ENCODE measurements at regions not wholly inside any gene's neighbourhood (a gene's known extent, or its start where the extent isn't known, plus 50 kb on each side); places are given as distances from the start of the nearest gene placed in this dataset.

DNA sequence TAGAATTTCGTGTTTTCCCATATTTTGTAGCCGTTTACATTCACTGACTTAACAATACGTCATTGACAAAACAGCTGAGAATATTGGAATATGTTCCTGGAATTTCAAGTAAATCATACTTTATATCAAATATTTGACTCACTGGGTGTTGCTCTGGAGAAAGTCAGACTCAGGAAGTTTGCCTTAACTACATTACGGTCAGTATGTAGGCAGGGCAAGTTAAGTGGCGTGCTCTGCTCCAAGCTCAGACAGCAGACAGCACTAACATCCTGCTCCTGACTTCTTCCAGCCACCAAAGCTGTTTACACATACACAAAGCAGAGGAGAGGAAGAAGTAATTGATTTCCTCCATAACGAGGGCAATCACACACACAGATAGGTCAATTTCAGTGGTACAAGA is 414.6 kb downstream of the LRRIQ3 start:
- in situ Hi-C loops (cut with HindIII; ENCODE audit: low pct_unique_long_range_greater_than_20kb, low sequenced_read_pairs) = no loop called here
- no peak for DNase-seq (ENCODE audit: low read depth)

DNA sequence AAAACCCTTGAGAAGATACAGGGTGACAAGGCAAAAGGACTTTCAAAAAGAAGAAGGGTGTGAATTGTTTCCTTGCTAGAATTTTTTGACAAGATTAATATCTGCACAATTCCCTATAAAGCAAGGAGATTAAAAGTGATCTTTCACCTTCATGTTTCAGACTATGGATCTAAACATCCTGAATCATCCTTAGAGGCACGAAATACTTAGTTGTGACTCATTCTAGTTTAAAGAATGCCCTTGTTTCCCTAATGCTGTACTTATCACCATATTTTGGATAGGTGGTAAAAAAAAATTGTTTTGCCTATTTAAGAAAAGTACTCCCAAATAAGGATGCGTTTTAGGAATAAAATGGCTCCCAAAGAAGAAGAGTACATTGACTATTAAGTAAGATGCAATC is 415.1 kb downstream of the LRRIQ3 start:
- no peak for DNase-seq (ENCODE audit: low read depth)
- in situ Hi-C loops (cut with HindIII; ENCODE audit: low pct_unique_long_range_greater_than_20kb, low sequenced_read_pairs) = no loop called here

DNA sequence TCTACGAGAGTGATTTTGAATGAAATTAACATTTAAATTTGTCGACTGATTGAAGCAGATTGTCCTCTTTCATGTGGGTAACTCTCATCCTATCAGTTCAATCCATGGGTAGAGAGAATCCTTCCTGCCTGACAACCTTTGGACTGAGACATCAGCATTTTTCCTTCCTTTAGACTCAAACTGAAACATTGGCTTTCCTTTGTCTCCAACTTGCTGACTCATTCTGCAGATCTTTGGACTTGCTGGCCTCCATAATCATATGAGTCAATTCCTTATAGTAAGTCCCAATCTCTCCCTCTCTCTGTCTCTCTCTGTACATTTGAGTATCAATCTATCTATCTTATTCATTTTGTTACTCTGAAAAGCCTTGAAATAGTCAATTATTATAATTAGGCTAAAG is 416.7 kb downstream of the LRRIQ3 start:
- DNase-seq (ENCODE audit: low read depth) = peak; percentile 25
- in situ Hi-C loops (cut with HindIII; ENCODE audit: low pct_unique_long_range_greater_than_20kb, low sequenced_read_pairs) = no loop called here

DNA sequence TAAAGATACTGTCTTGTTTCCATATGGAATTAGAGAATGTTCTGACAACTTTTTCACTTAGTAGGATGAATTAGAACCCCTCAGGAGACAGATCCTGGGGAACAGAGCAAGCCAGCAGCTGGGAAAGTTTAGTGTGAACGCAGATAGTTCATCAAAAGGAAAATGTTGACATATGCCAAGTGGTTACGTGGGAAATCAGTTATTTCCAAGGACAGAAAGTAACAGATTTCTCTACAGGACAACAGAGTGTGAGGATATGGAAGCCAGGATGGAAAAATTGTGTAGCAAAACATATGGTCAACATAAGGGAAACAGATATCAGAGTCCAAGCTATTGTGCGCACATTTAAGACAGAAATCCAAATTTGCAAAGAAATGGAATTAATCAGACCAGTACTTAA is 419.5 kb downstream of the LRRIQ3 start:
- in situ Hi-C loops (cut with HindIII; ENCODE audit: low pct_unique_long_range_greater_than_20kb, low sequenced_read_pairs) = no loop called here
- DNase-seq (ENCODE audit: low read depth) = no peak

DNA sequence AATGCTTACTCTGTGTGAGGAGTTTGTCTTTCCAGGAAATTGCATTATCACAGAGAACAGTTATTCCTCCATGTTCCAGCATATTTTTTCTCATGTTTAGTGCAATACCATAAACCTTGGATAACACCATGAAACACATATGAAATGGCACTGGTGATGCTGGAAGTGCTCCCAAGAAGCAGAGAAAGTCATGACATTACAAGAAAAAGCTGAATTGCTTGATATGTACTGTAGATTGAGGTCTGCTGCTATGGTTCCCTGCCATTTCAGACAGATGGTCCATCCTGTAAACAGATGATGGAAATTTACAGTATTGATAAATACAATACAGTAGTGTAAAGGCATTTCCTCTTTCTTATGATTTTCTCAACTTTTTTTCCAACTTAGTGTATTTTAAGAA is 422.1 kb downstream of the LRRIQ3 start:
- in situ Hi-C loops (cut with HindIII; ENCODE audit: low pct_unique_long_range_greater_than_20kb, low sequenced_read_pairs) = no loop called here
- DNase-seq (ENCODE audit: low read depth) = no peak

DNA sequence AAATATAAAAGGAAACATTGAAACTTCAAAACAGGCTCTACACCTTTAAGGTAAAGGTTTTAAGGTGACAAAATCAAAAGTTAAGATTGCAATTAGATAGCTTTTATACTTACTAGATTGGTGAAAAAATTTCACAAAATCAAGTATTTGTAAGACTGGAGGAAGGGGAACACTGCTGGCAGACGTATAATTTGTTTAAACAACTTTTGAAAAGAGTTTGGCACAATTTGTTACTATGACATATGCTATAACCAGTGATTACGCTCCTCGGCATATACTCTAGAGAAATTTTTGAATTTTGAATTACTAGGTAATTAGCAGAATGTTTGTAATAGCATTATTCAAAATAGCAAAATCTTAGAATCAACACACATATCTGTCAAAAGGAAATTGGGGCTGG is 425.0 kb downstream of the LRRIQ3 start:
- in situ Hi-C loops (cut with HindIII; ENCODE audit: low pct_unique_long_range_greater_than_20kb, low sequenced_read_pairs) = no loop called here

DNA sequence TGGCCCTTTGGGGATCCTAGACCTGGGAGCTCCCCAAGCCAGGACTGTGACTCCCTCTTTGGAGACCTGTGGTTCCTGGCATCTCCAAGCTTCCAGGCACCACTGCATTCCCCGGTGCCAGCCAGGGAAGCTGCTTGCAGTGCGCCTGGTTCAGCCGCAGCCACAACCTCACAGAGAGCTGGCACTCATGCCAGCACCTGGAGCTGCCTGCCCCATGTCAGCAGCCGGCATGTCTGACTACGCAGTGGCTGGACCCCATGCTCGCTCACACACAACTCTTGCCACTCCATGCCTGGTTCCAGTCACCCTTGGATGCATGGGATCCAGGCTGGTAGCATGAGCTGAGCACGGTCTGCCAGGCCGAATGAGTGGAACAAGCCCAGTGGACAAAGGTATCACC is 426.6 kb downstream of the LRRIQ3 start:
- DNase-seq (ENCODE audit: low read depth) = no peak
- in situ Hi-C loops (cut with HindIII; ENCODE audit: low pct_unique_long_range_greater_than_20kb, low sequenced_read_pairs) = no loop called here

More for the DNA sequence above, 425.0 kb downstream of the LRRIQ3 start:
- no peak for DNase-seq (ENCODE audit: low read depth)

DNA sequence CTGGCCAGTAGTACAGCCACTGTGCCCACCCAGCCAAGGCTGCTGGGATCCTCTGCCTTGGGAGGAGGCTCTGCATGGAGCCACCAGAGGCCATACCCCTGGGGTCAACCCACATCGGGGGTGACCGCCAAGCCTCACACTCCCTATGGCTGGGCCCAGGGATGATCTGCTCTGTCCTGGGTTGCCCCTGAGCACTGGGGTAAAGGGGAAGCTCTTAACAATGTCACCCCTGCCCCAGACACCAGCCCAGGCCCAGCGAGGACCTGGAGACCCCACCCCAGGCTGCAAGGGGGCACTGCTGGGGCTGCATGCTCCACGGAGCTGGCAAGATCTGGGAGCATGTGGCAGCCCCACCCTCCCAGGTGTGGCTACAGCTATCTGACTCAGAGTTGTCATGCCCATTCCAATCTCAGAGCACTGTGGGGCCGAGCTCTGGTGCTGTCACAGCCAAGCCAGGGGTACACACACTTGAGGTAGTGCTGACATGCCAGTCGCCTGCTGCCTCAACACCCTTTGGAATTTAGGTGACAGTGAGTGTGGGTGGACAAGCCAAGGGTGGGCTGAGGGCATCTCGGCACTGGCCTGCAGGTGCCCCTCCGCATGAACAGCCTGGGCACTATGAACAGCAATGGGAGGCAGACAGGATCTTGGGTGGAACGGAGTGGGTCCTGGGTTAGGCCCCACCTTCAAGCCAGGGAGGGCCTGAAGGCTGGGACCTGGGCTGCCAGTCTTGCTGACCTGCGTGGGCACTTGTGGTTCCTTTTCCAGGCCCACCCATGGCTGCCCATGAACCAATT is 427.7 kb downstream of the LRRIQ3 start:
- DNase-seq (ENCODE audit: low read depth) = no peak
- in situ Hi-C loops (cut with HindIII; ENCODE audit: low pct_unique_long_range_greater_than_20kb, low sequenced_read_pairs) = no loop called here

DNA sequence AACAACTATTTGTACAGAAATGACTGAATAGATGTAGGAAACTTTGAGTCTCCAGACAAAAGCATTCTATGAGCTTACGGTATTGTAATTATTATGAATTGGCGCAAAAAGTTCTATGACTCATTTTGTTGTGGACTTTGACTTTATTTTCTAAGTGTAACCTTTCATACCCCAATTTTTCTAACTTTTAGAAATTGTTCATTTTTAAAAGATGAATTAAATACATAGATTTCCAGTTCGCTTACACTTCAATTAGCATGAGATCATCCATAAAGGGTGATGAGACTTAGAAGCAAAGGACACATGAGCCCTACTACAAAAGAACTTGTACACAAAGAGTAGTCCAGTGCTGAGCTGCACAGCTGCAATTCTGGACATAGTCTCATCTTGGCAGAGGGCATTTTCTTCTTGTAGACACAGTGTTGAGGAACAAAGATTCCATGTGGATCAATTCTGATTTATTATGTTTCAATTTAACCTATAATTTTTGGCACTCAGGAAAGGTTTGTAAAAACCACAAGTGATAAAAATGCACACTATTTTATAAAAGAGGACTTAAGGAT is 431.1 kb downstream of the LRRIQ3 start:
- in situ Hi-C loops (cut with HindIII; ENCODE audit: low pct_unique_long_range_greater_than_20kb, low sequenced_read_pairs) = no loop called here
- DNase-seq (ENCODE audit: low read depth) = no peak

DNA sequence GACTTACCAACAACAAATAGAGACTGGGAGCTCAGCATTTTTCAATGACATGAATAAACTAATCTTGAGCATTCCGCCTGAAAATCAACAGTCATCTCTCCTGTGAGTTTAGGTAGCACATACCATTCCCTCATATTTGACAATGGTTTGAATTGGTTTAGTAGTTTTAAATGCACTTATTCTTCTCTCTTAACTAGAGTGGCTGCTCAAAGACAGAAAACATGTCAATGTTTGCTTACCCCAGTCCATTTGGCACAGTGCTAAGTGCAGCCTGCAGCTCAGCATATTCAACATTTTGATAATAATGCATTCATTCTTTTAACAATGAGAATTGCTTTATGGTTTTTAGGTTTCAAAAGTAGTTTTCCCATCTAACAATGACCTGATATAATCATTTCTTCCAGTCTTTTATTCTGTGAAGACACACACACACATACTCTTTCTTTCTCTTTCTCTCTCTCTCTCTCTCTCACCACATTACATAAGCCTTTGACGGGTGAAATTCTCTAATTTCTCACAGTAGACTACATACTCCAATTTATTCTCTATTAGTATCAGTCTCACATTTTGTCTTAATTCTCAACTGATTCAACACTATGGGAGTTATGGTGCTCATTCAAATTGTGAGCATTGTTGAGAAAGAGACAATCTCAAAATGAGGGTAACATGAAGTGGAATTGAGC is 432.3 kb downstream of the LRRIQ3 start:
- in situ Hi-C loops (cut with HindIII; ENCODE audit: low pct_unique_long_range_greater_than_20kb, low sequenced_read_pairs) = no loop called here
- no peak for DNase-seq (ENCODE audit: low read depth)

DNA sequence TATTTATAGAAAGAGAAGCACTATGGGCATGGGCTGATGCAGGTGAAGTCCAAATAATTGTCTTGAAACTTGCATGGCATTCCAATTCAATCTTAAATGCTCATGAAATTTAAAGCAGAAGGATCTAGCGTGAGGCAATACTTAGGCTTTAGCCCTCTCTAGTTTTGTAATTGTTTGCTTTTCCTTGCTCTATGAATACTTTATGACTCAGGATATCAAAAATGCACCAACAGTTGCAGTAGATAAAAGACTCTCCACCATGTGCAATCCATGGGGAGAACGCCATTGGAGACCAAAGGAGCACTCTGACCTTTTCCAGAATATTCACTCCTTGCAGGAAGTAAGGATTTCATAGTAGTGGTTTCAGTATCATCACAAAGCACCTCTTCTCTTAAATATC is 436.4 kb downstream of the LRRIQ3 start:
- in situ Hi-C loops (cut with HindIII; ENCODE audit: low pct_unique_long_range_greater_than_20kb, low sequenced_read_pairs) = no loop called here
- DNase-seq (ENCODE audit: low read depth) = no peak

DNA sequence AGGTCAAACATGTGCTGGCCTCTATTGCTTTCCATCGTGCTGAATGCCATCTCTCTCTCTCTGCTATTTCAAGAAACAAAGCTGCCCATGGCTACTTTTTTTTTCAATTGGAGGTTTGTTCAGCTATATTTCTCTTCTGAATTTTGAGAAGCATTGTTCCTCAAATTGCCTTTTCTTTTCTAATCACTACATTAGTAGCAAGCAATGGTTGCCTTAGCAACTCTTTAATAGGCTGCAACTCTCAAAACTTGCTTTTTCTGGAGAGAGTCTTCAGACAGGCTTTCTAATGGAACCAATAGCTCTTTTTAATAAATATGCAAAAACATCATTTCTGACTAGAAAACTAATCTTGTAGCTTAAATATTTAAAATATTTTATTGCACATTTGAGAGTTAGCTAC is 439.0 kb downstream of the LRRIQ3 start:
- DNase-seq (ENCODE audit: low read depth) = no peak
- in situ Hi-C loops (cut with HindIII; ENCODE audit: low pct_unique_long_range_greater_than_20kb, low sequenced_read_pairs) = no loop called here

DNA sequence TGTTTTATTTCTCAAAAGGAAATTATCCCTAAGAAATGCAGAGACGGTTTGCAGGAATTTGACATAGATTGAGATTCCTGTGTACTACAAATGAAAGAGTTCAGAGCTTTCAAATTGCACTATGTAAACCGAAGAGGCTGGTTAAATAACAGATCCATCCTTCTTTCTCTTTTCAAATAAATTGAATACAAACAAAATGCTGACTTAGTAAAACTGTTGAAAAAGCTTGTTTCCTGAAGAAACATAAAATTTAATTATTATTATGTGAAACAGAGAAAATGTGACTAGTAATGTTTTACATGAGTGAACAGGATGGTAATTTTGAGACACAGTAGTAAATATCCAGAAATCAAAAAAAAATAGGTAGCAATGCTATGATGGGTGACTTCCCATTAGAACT is 441.2 kb downstream of the LRRIQ3 start:
- in situ Hi-C loops (cut with HindIII; ENCODE audit: low pct_unique_long_range_greater_than_20kb, low sequenced_read_pairs) = no loop called here
- DNase-seq (ENCODE audit: low read depth) = no peak

DNA sequence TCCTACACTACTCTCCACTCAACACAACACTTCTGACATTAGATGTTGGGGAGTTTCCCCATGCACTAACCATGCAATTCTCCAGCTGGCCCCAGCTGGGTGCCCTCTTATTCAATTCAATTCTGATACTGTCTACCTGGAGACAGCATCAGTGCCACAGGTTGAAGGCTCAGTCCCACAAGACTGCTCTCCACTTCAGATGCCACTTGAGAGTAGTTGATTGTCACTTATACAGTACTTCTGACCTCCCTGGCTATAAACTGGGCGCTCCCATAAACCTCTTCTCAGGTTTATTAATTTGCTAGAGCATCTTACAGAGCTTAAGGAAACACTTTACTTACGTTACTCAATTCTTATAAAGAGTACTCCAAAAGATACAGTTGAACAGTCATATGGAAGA is 442.3 kb downstream of the LRRIQ3 start:
- DNase-seq (ENCODE audit: low read depth) = no peak
- in situ Hi-C loops (cut with HindIII; ENCODE audit: low pct_unique_long_range_greater_than_20kb, low sequenced_read_pairs) = no loop called here

DNA sequence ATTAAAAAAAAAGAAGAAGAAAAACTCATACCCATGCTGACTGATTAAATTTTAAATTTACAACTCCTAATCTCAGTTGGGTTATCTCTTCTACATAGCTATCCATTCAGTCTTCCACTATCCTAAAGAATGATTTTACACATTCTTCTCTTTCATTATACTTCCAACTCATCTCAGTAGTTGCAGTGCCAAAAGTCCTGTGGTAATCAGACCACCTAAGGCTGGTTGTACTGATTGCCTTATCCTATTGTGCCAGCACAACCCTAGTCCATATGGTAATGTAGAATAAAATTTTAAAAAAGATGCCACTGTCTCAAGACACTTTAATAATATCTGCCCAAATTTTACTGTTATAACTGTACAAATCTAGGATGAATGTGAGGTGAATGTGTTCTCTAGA is 448.0 kb downstream of the LRRIQ3 start:
- in situ Hi-C loops (cut with HindIII; ENCODE audit: low pct_unique_long_range_greater_than_20kb, low sequenced_read_pairs) = no loop called here
- DNase-seq (ENCODE audit: low read depth) = no peak

DNA sequence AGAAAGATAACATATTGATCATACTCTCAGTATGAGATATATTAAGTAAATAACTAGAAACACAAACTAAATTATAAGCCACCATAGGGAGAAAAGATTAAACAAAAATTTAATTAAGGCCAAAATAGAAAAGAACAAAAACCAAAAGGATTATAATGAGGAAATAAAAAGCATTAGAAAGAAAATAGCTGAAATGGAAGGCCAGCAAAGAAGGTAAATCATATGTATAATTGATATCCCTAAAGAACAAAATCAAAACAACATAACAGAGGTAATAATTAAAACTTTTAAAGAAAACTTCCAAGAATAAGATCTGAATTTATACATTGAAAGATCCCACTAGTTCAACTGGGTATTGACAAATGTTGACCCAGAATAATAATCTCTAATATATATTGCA is 453.0 kb downstream of the LRRIQ3 start:
- in situ Hi-C loops (cut with HindIII; ENCODE audit: low pct_unique_long_range_greater_than_20kb, low sequenced_read_pairs) = no loop called here
- no peak for DNase-seq (ENCODE audit: low read depth)

DNA sequence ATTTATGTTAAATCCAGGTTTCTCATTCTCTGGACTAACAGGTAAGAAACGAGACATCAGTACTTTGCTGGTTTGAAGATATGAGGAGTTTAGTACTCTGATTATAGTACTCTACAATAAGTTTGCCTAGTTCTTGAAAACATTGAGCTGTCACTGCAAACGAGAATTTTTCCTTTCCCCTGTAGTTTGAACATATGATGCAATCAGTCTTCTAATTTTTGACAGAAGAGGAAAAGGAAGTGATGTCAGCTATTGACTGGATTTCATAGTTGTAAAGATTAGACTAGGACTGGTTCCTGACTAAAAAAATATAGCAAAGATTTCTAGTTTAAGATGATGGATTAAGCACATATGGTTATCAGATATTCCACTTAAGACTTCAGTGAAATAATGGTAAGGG is 461.9 kb downstream of the LRRIQ3 start:
- DNase-seq (ENCODE audit: low read depth) = no peak
- in situ Hi-C loops (cut with HindIII; ENCODE audit: low pct_unique_long_range_greater_than_20kb, low sequenced_read_pairs) = no loop called here

DNA sequence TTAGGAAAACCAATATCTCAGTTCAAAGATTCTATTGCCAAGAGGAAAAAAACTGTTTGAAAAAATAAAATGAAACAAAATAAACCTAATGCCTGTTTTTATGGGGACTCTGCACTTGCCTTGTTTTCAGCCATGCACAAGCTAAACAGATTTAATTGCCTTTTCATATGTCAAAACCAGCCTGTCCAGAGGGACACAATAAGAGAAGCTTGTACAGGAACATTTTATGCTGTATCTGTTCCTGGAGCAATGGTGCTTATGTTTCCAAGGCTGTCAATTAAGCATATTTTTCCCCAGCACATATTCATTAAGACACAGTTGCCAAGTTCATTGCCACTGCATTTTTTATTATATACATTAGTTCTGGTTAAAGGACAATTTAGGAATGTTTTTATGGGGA is 470.9 kb downstream of the LRRIQ3 start:
- DNase-seq (ENCODE audit: low read depth) = no peak
- in situ Hi-C loops (cut with HindIII; ENCODE audit: low pct_unique_long_range_greater_than_20kb, low sequenced_read_pairs) = no loop called here

DNA sequence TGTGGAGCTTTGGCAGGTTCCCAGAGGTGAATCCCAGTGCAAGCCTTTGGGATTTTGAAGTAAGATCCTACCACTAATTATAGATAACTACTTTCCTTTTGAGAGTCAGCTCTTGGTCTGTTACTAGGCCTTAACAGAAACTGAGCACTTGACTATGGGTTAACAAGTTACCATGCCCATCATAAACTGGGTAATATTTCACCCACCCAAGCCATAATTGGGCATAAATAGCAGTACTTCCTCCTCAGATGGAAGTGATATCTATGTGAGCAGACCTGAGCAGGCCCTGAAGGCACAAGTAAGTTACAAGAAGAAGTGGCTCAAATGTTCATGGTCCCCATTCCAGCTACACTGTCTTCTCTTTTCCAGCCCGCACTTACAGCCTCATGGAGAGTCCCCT is 475.9 kb downstream of the LRRIQ3 start:
- in situ Hi-C loops (cut with HindIII; ENCODE audit: low pct_unique_long_range_greater_than_20kb, low sequenced_read_pairs) = no loop called here

DNA sequence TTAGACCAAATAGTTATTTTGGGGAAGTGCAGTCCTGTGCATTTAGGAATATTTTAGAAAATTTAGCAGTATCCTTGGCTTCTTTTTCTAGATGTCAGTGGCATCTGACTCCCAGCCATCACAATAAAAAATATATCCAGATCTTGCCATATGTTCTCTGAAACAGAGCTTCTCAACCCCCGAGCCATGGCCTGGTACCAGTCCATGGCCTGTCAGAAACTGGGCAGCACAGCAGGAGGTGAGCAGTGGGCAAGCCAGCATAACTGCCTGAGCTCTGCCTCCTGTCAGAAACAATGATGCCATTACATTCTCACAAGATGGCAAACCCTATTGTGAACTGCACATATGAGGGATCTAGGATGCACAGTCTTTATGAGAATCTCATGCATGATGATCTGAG is 480.0 kb downstream of the LRRIQ3 start:
- in situ Hi-C loops (cut with HindIII; ENCODE audit: low pct_unique_long_range_greater_than_20kb, low sequenced_read_pairs) = no loop called here
- DNase-seq (ENCODE audit: low read depth) = no peak

More for the DNA sequence above, 475.9 kb downstream of the LRRIQ3 start:
- no peak for DNase-seq (ENCODE audit: low read depth)
